ENCODE measurements at regions not wholly inside any gene's neighbourhood (a gene's known extent, or its start where the extent isn't known, plus 50 kb on each side); places are given as distances from the start of the nearest gene placed in this dataset.

GRCh38 chr5:93022796-93023447 is 558.1 kb downstream of the NR2F1-AS1 start:
- no peak overlapping the region for H3K27ac ChIP-seq
- no peaks in the 10 kb centered on the region for H3K4me1 ChIP-seq
- H3K27me3 ChIP-seq, result no peaks in the 10 kb centered on the region
- no peaks in the 10 kb centered on the region for H3K9me3 ChIP-seq
- no peak overlapping the region for H3K4me3 ChIP-seq (replicated peaks in 1 of 3)
- WGBS, 2 donors, result 67 to 74% methylated on average over 3 of the region's 3 CpGs
- intact Hi-C loops (cut with DNase I), result no loop called here
- no peaks in the 10 kb centered on the region for H3K36me3 ChIP-seq
- no peak for DNase-seq
- TF ChIP-seq CTCF (IDR thresholded peaks at IDR 0.05), result no peak
- no peak for TF ChIP-seq POLR2A (IDR thresholded peaks at IDR 0.05)

- no peaks in the 10 kb centered on the region for H3K9me3 ChIP-seq
- TF ChIP-seq POLR2A (IDR thresholded peaks at IDR 0.05), result no peak
- TF ChIP-seq CTCF (IDR thresholded peaks at IDR 0.05), result no peak
- no peaks in the 10 kb centered on the region for H3K27me3 ChIP-seq
- DNase-seq, result no peak
- 74 to 85% methylated on average over 3 of the region's 3 CpGs for WGBS, 2 donors
- no peaks in the 10 kb centered on the region for H3K4me1 ChIP-seq
- H3K4me3 ChIP-seq (replicated peaks in 1 of 3), result no peak overlapping the region
- H3K36me3 ChIP-seq, result no peaks in the 10 kb centered on the region
- H3K27ac ChIP-seq, result no peak overlapping the region
- intact Hi-C loops (cut with DNase I), result no loop called here
Observed at GRCh38 chr5:93022211-93022610, 558.8 kb downstream of the NR2F1-AS1 start.

GRCh38 chr5:93019896-93020295 is 561.1 kb downstream of the NR2F1-AS1 start:
- DNase-seq, result no peak

GRCh38 chr5:93018461-93018860 is 562.6 kb downstream of the NR2F1-AS1 start:
- Histone ChIP-seq H3K36me3 (no peaks in the 10 kb centered on the region), H3K4me1 (no peaks in the 10 kb centered on the region), H3K4me3 (replicated peaks in 1 of 3) (no peak overlapping the region), H3K27ac (no peak overlapping the region), H3K9me3 (no peaks in the 10 kb centered on the region), H3K27me3 (no peaks in the 10 kb centered on the region)
- TF ChIP-seq POLR2A (IDR thresholded peaks at IDR 0.05) (no peak), CTCF (IDR thresholded peaks at IDR 0.05) (no peak)
- DNase-seq, result no peak
- intact Hi-C loops (cut with DNase I), result no loop called here

More at GRCh38 chr5:93019896-93020295, 561.1 kb downstream of the NR2F1-AS1 start:
- H3K4me3 ChIP-seq (replicated peaks in 1 of 3), result no peak overlapping the region
- TF ChIP-seq CTCF (IDR thresholded peaks at IDR 0.05) (no peak), POLR2A (IDR thresholded peaks at IDR 0.05) (no peak)
- H3K27me3 ChIP-seq, result no peaks in the 10 kb centered on the region
- no peak overlapping the region for H3K27ac ChIP-seq
- H3K4me1 ChIP-seq, result no peaks in the 10 kb centered on the region
- intact Hi-C loops (cut with DNase I), result no loop called here
- no peaks in the 10 kb centered on the region for H3K36me3 ChIP-seq
- 91% methylated on average over 2 of the region's 2 CpGs for WGBS, 2 donors
- H3K9me3 ChIP-seq, result no peaks in the 10 kb centered on the region

GRCh38 chr5:93017849-93018248 is 563.2 kb downstream of the NR2F1-AS1 start:
- Histone ChIP-seq H3K4me1 (no peaks in the 10 kb centered on the region), H3K27me3 (no peaks in the 10 kb centered on the region), H3K36me3 (no peaks in the 10 kb centered on the region), H3K27ac (no peak overlapping the region), H3K4me3 (replicated peaks in 1 of 3) (no peak overlapping the region), H3K9me3 (no peaks in the 10 kb centered on the region)
- no peak for DNase-seq
- 79% methylated on average over 2 of the region's 2 CpGs for WGBS, 2 donors
- TF ChIP-seq CTCF (IDR thresholded peaks at IDR 0.05) (no peak), POLR2A (IDR thresholded peaks at IDR 0.05) (no peak)
- intact Hi-C loops (cut with DNase I), result no loop called here

Data from thyroid gland (tissue), 4 donors.